ENCODE measurements at regions not wholly inside any gene's neighbourhood (a gene's known extent, or its start where the extent isn't known, plus 50 kb on each side); places are given as distances from the start of the nearest gene placed in this dataset.
"Not testable (repeated sequence)": the region's sequence is repeated elsewhere in the genome, so short reads cannot be mapped to it uniquely, and the experiment has no call there.

- in situ Hi-C loops (cut with HindIII; ENCODE audit: low pct_unique_long_range_greater_than_20kb, low sequenced_read_pairs) = no loop called here
- no peak for DNase-seq (ENCODE audit: low read depth)
Measured at GRCh38 chr18:41899535-41899934, 55.5 kb upstream of the PIK3C3 start.

GRCh38 chr18:41893432-41893831 lies 61.6 kb upstream of the PIK3C3 start:
- no peak for DNase-seq (ENCODE audit: low read depth)
- in situ Hi-C loops (cut with HindIII; ENCODE audit: low pct_unique_long_range_greater_than_20kb, low sequenced_read_pairs) = no loop called here

DNA sequence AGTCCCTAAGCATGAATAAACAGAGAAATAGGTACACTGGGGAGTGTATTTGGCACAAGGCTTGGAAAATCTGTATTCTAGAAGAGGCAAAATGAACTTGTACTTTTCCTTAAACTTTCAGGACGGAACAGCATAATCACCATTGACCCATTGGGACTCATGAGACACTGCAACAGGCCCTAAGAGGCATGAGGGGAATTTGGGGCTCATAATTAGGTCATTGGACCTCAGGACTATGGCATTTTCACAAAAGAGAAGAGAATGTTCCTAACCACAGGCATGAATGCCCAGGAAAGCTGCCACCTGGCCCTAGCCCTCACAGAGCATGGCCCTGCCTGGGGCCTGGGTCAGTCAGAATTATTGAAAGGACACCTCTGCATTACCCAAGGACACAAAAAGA lies 67.9 kb upstream of the PIK3C3 start:
- in situ Hi-C loops (cut with HindIII; ENCODE audit: low pct_unique_long_range_greater_than_20kb, low sequenced_read_pairs) = no loop called here
- no peak for DNase-seq (ENCODE audit: low read depth)

GRCh38 chr18:41886126-41886807 lies 68.8 kb upstream of the PIK3C3 start:
- no peak for DNase-seq (ENCODE audit: low read depth)
- in situ Hi-C loops (cut with HindIII; ENCODE audit: low pct_unique_long_range_greater_than_20kb, low sequenced_read_pairs) = no loop called here

DNA sequence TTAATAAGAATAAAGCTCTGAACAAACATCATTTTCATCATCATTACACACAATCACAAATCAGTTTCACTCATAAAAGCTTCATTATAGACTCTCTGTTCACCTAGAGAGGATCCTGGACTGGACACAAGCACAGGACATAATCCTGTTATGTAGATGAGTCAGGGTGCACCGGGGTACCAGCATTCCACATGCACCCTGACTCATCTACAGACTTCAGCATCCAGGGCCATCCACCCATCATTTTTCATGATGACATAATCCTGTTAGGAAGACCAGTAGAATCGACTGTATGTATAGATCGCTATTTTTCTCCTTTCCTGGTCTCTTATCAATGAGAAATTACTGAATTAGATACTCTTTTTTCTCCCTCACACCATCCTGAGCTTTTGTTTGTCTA lies 73.7 kb upstream of the PIK3C3 start:
- in situ Hi-C loops (cut with HindIII; ENCODE audit: low pct_unique_long_range_greater_than_20kb, low sequenced_read_pairs) = no loop called here
- no peak for DNase-seq (ENCODE audit: low read depth)

- no peak for DNase-seq (ENCODE audit: low read depth)
- in situ Hi-C loops (cut with HindIII; ENCODE audit: low pct_unique_long_range_greater_than_20kb, low sequenced_read_pairs) = no loop called here
Measured at GRCh38 chr18:41879256-41879655, 75.8 kb upstream of the PIK3C3 start.

DNA sequence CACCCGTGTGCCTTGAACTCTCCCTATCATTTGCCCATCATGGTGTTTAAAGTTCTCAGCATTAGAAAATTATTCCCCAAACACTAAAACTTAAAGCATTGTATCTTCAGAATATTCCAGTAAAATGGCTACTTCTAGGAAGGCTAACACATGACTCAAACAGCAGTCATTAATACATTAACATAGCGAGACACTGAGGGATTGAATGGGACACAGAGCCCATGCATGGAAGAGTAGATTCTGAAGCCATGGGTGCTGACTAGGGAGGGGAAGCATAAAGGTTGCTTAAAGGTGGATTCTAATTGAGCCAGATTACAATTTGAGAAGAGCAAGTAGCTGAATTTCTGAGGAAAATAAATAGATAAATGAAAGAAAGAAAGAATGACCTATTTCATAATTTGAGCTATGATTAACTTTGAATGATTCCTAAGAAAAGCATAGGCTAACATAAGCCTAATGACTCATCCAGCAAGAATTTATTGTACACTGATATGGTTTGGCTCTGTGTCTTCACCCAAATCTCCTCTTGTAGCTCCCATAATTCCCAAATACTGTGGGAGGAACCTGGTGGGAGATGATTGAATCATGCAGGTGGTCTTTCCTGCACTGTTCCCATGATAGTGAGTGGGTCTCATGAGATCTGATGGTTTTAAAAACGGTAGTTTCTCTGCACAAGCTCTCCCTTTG lies 79.8 kb upstream of the PIK3C3 start:
- in situ Hi-C loops (cut with HindIII; ENCODE audit: low pct_unique_long_range_greater_than_20kb, low sequenced_read_pairs) = no loop called here
- peak; percentile 2 for DNase-seq (ENCODE audit: low read depth)

GRCh38 chr18:41873730-41874129 lies 81.3 kb upstream of the PIK3C3 start:
- in situ Hi-C loops (cut with HindIII; ENCODE audit: low pct_unique_long_range_greater_than_20kb, low sequenced_read_pairs) = no loop called here

GRCh38 chr18:41872206-41872605 lies 82.8 kb upstream of the PIK3C3 start:
- no peak for DNase-seq (ENCODE audit: low read depth)
- in situ Hi-C loops (cut with HindIII; ENCODE audit: low pct_unique_long_range_greater_than_20kb, low sequenced_read_pairs) = no loop called here

More at GRCh38 chr18:41873730-41874129, 81.3 kb upstream of the PIK3C3 start:
- DNase-seq (ENCODE audit: low read depth) = no peak

DNA sequence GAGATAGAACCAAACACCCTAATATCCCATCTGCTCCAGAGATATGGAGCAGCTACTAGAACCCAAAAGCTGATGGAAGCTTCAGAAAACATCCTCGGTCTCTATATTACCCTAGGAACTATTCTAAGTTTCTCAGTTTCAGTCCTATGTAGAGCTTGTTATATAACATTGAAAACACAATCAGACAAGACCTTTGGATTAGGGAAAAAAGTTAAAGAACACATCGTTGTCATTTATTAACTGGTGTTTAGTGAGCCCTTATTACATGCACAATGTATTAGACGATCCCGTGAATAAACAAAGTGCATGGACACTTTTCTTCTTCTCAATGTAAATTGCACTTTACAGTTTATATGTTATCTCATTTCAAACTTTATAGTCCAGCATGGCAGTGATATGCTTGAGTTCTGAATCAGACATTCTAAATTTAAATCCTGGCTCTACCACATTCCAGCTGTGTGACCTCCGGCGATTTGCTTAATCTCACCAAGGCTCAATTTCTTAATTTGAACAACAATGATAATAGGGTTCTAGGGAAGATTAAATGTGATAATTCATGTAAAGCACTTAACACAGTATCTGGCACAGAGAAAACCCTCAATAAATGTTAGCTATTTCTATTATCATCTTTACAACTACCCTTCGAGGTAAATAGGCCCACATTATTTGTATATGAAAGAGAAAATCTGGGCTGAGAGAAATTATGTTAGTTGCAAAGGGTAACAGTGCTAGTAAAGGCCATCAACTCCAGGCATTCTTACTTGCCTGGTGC lies 83.6 kb upstream of the PIK3C3 start:
- DNase-seq (ENCODE audit: low read depth) = no peak
- in situ Hi-C loops (cut with HindIII; ENCODE audit: low pct_unique_long_range_greater_than_20kb, low sequenced_read_pairs) = no loop called here

DNA sequence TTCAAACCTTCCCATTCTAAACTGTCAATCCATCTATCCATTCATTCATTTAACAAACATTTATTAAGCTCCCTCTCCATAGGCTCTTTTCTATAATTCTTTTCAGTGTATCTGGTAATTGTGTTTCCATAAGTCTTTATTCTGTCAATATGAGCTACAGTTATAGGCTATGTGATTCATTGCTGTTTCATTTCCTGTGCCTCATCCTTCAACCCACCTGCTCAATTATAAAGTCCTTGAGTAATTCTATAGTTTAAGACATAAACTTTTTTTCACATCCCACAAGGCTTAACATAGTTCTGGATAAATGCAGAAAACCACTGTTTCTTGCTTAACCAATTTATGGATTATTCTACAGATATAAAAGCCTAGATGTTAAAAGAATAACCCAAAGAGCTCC lies 84.2 kb upstream of the PIK3C3 start:
- DNase-seq (ENCODE audit: low read depth) = no peak
- in situ Hi-C loops (cut with HindIII; ENCODE audit: low pct_unique_long_range_greater_than_20kb, low sequenced_read_pairs) = no loop called here

DNA sequence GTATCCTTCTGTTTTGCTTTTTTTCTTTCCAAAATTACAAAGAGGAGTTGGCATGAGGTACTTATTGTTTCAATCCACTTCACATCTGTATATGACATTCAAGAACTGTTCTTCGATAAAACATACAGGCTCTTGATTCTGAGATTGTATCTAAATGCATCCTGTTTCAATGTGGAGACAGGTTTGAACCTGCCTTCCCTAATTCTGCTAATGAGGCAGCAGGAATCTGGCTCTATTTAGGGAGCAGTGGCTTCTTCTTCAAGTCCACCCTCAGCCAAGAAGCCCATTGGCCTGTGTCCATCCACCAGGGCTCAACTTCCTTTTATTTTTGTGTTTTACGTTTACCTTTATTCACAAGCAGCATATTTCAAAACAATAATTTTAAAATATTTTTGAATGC lies 84.8 kb upstream of the PIK3C3 start:
- in situ Hi-C loops (cut with HindIII; ENCODE audit: low pct_unique_long_range_greater_than_20kb, low sequenced_read_pairs) = no loop called here
- no peak for DNase-seq (ENCODE audit: low read depth)

DNA sequence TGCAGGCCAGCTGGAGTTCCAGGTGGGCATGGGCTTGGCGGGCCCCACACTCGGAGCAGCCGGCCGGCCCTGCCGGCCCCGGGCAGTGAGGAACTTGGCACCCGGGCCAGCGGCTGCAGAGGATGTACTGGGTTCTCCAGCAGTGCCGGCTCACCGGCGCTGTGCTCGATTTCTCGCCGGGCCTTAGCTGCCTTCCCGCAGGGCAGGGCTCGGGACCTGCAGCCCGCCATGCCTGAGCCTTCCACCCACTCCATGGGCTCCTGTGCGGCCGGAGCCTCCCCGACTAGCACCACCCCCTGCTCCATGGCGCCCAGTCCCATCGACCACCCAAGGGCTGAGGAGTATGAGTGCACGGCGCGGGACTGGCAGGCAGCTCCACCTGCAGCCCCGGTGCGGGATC lies 89.2 kb upstream of the PIK3C3 start:
- in situ Hi-C loops (cut with HindIII; ENCODE audit: low pct_unique_long_range_greater_than_20kb, low sequenced_read_pairs); DNase-seq (ENCODE audit: low read depth): not testable (repeated sequence)

DNA sequence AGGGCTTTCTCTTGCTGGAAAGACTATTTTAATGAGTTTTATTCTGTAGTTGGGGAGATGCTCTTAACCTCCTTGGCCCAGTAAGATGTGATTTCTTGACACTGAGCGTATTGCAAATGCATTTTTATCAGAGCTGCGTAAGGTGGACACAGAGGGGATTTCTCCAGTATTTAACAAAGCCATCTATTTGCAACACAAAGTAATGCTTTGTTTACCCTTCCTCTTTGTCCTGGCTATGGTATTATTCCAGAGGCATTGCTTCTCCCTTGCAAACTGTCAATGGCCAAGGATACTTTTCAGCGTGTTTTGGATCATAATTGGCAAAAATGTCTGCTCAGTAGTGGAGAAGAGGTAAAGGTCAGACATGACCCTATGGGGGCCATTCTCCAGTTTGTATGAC lies 90.8 kb upstream of the PIK3C3 start:
- DNase-seq (ENCODE audit: low read depth) = no peak
- in situ Hi-C loops (cut with HindIII; ENCODE audit: low pct_unique_long_range_greater_than_20kb, low sequenced_read_pairs) = no loop called here

- no peak for DNase-seq (ENCODE audit: low read depth)
- in situ Hi-C loops (cut with HindIII; ENCODE audit: low pct_unique_long_range_greater_than_20kb, low sequenced_read_pairs) = no loop called here
Measured at GRCh38 chr18:41862921-41863320, 92.1 kb upstream of the PIK3C3 start.

DNA sequence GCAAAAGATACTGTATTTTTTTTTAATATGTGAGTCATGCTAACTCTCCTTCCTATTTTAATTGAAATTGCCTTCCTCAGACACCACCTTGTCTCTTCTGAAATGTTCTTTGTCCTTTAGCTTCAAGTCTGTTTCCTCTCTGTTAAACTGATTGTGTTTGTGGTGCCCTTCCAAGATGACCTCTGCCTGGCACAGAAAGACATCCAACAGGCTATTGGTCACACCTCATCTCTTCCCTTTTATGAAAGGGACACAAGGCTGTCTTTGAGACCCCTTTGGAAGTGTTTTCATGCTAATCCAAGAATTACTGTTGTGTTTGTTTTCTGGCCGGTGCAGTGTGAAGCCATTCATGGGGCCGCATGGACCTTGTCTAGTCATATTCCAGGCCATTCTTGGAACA lies 94.0 kb upstream of the PIK3C3 start:
- in situ Hi-C loops (cut with HindIII; ENCODE audit: low pct_unique_long_range_greater_than_20kb, low sequenced_read_pairs) = no loop called here
- DNase-seq (ENCODE audit: low read depth) = no peak

- in situ Hi-C loops (cut with HindIII; ENCODE audit: low pct_unique_long_range_greater_than_20kb, low sequenced_read_pairs) = no loop called here
Measured at GRCh38 chr18:41858761-41859555, 96.1 kb upstream of the PIK3C3 start.

DNA sequence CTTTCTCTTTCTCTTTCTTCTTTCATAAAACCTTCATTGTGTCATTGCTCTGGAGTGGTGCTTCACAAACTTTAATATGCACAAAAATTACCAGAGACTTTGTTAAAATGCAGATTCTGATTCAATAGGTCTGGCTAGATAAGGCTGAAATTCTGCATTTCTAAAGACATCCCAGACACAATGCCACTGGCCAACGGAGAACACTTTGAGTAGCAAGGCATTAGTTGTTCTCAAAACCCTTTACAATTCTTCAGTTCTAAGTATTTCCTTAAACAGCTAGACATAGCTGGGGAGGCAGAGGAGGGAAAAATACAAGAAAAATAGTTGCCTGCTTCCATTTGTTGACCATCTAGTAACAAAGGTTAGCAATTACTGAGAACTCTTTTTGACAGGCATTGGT lies 101.8 kb upstream of the PIK3C3 start:
- in situ Hi-C loops (cut with HindIII; ENCODE audit: low pct_unique_long_range_greater_than_20kb, low sequenced_read_pairs) = no loop called here
- DNase-seq (ENCODE audit: low read depth) = no peak

More at GRCh38 chr18:41858761-41859555, 96.1 kb upstream of the PIK3C3 start:
- DNase-seq (ENCODE audit: low read depth) = no peak

- in situ Hi-C loops (cut with HindIII; ENCODE audit: low pct_unique_long_range_greater_than_20kb, low sequenced_read_pairs) = no loop called here
- no peak for DNase-seq (ENCODE audit: low read depth)
Measured at GRCh38 chr18:41850781-41851180, 104.3 kb upstream of the PIK3C3 start.

All from Caki2 (cell line).